Endodermal cell (in vitro differentiated cells): ENCODE measurements at regions not wholly inside any gene's neighbourhood (a gene's known extent, or its start where the extent isn't known, plus 50 kb on each side); places are given as distances from the start of the nearest gene placed in this dataset.
"Not testable (repeated sequence)": the region's sequence is repeated elsewhere in the genome, so short reads cannot be mapped to it uniquely, and the experiment has no call there.

ENCODE experiments used
- DNase-seq: peaks from one replicate; pipeline ENCODE4 v3.0.0-alpha.2; 2017
- H3K27ac ChIP-seq: 2 replicates; pipeline ENCODE4 v1.5.1; 2013; ENCODE audit warnings: mild to moderate bottlenecking, low read depth, low read length, moderate library complexity
- H3K27me3 ChIP-seq: 2 replicates; pipeline ENCODE4 v1.6.1; 2013; ENCODE audit warnings: mild to moderate bottlenecking, low read length, moderate library complexity; ENCODE audit not compliant: insufficient read depth, control insufficient read depth, poor library complexity, severe bottlenecking
- H3K36me3 ChIP-seq: 2 replicates; pipeline ENCODE4 v1.7.0; 2013; ENCODE audit warnings: mild to moderate bottlenecking, low read length, moderate library complexity; ENCODE audit not compliant: control insufficient read depth, insufficient read depth
- H3K4me1 ChIP-seq: one replicate; pipeline ENCODE4 v1.7.0; 2013; ENCODE audit warnings: low read length; ENCODE audit not compliant: control insufficient read depth, insufficient read depth
- H3K4me3 ChIP-seq: 2 replicates; pipeline ENCODE4 v1.5.1; 2013; ENCODE audit warnings: mild to moderate bottlenecking, low read length, moderate library complexity
- H3K9ac ChIP-seq: 2 replicates; pipeline ENCODE4 v1.6.1; 2013; ENCODE audit warnings: mild to moderate bottlenecking, low read length, moderate library complexity; ENCODE audit not compliant: poor library complexity, severe bottlenecking; ENCODE audit errors: extremely low read depth
- H3K9me3 ChIP-seq: 2 replicates; pipeline ENCODE4 v1.6.1; 2013; ENCODE audit warnings: mild to moderate bottlenecking, low read length, moderate library complexity; ENCODE audit not compliant: control insufficient read depth
- H3K27ac Mint-ChIP-seq: 2 replicates; pipeline ENCODE4 v1.8.0; 2020; ENCODE audit warnings: mixed read lengths
- H3K27me3 Mint-ChIP-seq: 2 replicates; pipeline ENCODE4 v1.8.0; 2021; ENCODE audit warnings: mild to moderate bottlenecking, mixed read lengths; ENCODE audit not compliant: insufficient read depth
- H3K36me3 Mint-ChIP-seq: 2 replicates; pipeline ENCODE4 v1.8.0; 2020; ENCODE audit warnings: low read depth, mixed read lengths
- H3K4me1 Mint-ChIP-seq: 2 replicates; pipeline ENCODE4 v1.8.0; 2020; ENCODE audit warnings: mixed read lengths
- H3K4me3 Mint-ChIP-seq: 2 replicates; pipeline ENCODE4 v1.8.0; 2020; ENCODE audit warnings: mild to moderate bottlenecking, moderate library complexity, mixed read lengths
- H3K9me3 Mint-ChIP-seq: 2 replicates; pipeline ENCODE4 v1.8.0; 2020; ENCODE audit warnings: mild to moderate bottlenecking, mixed read lengths
- WGBS, 2 experiments: methylation state at CpG; one replicate each; pipeline versions ENCODE4 v1.1.5 to v1.1.7; 2013; ENCODE audit warnings: missing lambda C conversion rate in 2 of 2, mixed read lengths in 1 of 2; ENCODE audit not compliant: insufficient coverage in 1 of 2, insufficient read length in 1 of 2; 5-methylcytosine and 5-hydroxymethylcytosine counted together
- TF ChIP-seq, protein P1 (sequence below): fragments of 200-600 bp; sonication (generic); conservative IDR thresholded peaks from 2 replicates; pipeline ENCODE4 v1.5.0; 2021; ENCODE audit warnings: antibody characterized with exemption, mild to moderate bottlenecking

DNA sequence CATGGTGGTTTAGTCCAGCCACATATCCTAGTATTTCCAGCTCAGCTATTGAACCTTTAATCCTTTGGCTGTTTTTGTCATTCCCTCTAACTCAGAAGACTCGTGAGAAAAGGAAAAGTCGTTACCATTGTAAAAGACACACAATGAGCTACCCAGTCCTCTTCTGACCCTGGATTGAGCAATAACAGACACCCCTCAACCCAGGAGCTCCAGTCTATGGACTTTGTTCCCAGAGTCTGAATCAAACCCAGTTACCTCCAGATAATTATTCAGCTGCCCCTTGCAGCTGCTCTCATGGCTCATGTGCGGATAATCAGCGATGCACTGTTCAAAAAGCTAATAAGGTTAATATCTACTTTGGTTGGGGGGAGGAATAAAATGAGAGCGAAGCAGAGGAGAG is 402.4 kb downstream of the BTG1 start:
- DNase-seq: no peak
- Mint-ChIP-seq H3K36me3 (no peaks in the 10 kb centered on the region), H3K9me3 (no peaks in the 10 kb centered on the region), H3K4me1 (no peaks in the 10 kb centered on the region), H3K27me3 (no peaks in the 10 kb centered on the region), H3K4me3 (no peak overlapping the region), H3K27ac (no peak overlapping the region)
- Histone ChIP-seq H3K4me1 (no peaks in the 10 kb centered on the region), H3K36me3 (no peaks in the 10 kb centered on the region), H3K9me3 (no peaks in the 10 kb centered on the region), H3K4me3 (no peak overlapping the region), H3K27me3 (no peaks in the 10 kb centered on the region), H3K9ac (no peak overlapping the region), H3K27ac (no peak overlapping the region)
- TF ChIP-seq, protein P1, sequence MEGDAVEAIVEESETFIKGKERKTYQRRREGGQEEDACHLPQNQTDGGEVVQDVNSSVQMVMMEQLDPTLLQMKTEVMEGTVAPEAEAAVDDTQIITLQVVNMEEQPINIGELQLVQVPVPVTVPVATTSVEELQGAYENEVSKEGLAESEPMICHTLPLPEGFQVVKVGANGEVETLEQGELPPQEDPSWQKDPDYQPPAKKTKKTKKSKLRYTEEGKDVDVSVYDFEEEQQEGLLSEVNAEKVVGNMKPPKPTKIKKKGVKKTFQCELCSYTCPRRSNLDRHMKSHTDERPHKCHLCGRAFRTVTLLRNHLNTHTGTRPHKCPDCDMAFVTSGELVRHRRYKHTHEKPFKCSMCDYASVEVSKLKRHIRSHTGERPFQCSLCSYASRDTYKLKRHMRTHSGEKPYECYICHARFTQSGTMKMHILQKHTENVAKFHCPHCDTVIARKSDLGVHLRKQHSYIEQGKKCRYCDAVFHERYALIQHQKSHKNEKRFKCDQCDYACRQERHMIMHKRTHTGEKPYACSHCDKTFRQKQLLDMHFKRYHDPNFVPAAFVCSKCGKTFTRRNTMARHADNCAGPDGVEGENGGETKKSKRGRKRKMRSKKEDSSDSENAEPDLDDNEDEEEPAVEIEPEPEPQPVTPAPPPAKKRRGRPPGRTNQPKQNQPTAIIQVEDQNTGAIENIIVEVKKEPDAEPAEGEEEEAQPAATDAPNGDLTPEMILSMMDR: no peak
- 92 to 93% methylated on average over 4 to 5 of the region's 5 CpGs for WGBS, 2 experiments

DNA sequence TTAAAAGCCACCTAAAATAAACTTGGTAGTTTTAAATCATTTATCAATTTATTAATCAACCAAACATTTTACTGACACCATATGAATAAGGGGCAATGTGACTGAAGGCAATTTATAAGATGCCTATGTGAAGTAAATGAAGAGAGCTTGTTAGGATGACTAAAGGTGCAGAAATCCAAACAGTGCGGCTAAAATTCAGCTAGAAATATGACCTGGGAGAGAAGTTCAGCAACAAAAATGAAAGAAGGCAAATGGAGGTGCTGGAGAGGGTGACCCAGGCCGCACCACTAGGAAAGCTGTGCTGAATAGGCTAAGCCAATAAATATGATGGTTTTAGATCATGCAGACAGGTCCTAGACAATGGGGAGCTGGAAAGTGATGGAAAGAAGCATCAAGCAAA is 403.7 kb downstream of the BTG1 start:
- 96 to 100% methylated on average over 1 to 2 of the region's 2 CpGs for WGBS, 2 experiments
- no peaks in the 10 kb centered on the region for H3K27me3 Mint-ChIP-seq

DNA sequence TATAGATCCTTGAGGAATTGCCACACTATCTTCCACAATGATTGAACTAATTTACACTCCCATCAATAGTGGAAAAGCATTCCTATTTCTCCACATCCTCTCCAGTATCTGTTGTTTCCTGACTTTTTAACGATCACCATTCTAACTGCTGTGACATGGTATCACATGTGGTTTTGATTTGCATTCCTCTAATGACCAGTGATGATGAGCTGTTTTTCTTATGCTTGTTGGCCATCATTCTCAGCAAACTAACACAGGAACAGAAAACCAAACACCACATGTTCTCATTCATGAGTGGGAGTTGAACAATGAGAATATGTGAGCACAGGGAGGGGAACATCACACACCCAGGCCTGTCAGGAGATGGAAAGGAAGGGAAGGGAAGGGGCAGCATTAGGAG is 411.8 kb downstream of the BTG1 start:
- not testable (repeated sequence) for H3K27me3 Mint-ChIP-seq, DNase-seq, H3K4me3 ChIP-seq, H3K36me3 Mint-ChIP-seq, H3K9me3 Mint-ChIP-seq, H3K9ac ChIP-seq, H3K36me3 ChIP-seq, H3K27me3 ChIP-seq, H3K27ac ChIP-seq, H3K27ac Mint-ChIP-seq, H3K4me1 Mint-ChIP-seq, H3K4me3 Mint-ChIP-seq, H3K4me1 ChIP-seq, H3K9me3 ChIP-seq
- 100% methylated on average over 1 of the region's 1 CpG; no CpG with 5 or more reads in 1 of the 2 experiments for WGBS, 2 experiments

More for the DNA sequence above, 403.7 kb downstream of the BTG1 start:
- Mint-ChIP-seq H3K4me3 (no peak overlapping the region), H3K27ac (no peak overlapping the region), H3K36me3 (no peaks in the 10 kb centered on the region), H3K9me3 (no peaks in the 10 kb centered on the region), H3K4me1 (no peaks in the 10 kb centered on the region)
- Histone ChIP-seq H3K27ac (no peak overlapping the region), H3K9ac (no peak overlapping the region), H3K27me3 (no peaks in the 10 kb centered on the region), H3K36me3 (no peaks in the 10 kb centered on the region), H3K4me3 (no peak overlapping the region), H3K4me1 (no peaks in the 10 kb centered on the region), H3K9me3 (no peaks in the 10 kb centered on the region)
- no peak for DNase-seq
- TF ChIP-seq, protein P1: no peak

DNA sequence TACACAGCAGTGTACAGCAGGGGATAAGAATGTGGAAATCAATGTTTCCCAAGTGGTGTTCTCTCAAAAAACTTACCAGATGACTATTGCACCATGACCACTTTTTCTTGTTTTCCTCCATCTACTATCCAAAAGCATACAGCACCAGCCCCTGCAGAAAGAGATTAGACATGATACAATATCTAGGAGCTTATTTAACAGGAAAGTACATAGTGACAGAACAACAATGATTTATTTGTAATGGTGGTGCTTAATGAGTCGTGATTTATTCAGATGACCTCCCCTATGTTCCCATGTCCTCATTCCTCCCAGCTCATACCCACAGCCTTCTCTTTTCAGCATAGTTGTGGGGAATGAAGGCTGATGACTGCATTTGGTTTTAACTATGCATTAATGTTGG is 413.6 kb downstream of the BTG1 start:
- Mint-ChIP-seq H3K27ac (no peak overlapping the region), H3K4me1 (no peaks in the 10 kb centered on the region), H3K4me3 (no peak overlapping the region), H3K9me3 (no peaks in the 10 kb centered on the region), H3K27me3 (no peaks in the 10 kb centered on the region), H3K36me3 (no peaks in the 10 kb centered on the region)
- Histone ChIP-seq H3K4me3 (no peak overlapping the region), H3K9ac (no peak overlapping the region), H3K36me3 (no peaks in the 10 kb centered on the region), H3K27me3 (no peaks in the 10 kb centered on the region), H3K27ac (no peak overlapping the region), H3K9me3 (no peaks in the 10 kb centered on the region), H3K4me1 (no peaks in the 10 kb centered on the region)
- no peak for DNase-seq
- TF ChIP-seq, protein P1: no peak
- WGBS, 2 experiments: no CpG with 5 or more reads among the region's 1 CpG
